ENCODE measurements at regions not wholly inside any gene's neighbourhood (a gene's known extent, or its start where the extent isn't known, plus 50 kb on each side); places are given as distances from the start of the nearest gene placed in this dataset.

GRCh38 chr3:6578526-6578925 is 282.4 kb upstream of the GRM7 start:
- no peak for TF ChIP-seq CTCF (IDR thresholded peaks at IDR 0.05)
- no peaks in the 10 kb centered on the region for H3K4me1 Mint-ChIP-seq
- DNase-seq, result no peak
- H3K27ac Mint-ChIP-seq, result no peak overlapping the region
- H3K27me3 Mint-ChIP-seq (ENCODE audit: low read depth, poor library complexity), result no peaks in the 10 kb centered on the region
- H3K36me3 Mint-ChIP-seq (ENCODE audit: low read depth), result no peaks in the 10 kb centered on the region
- no peak overlapping the region for H3K4me3 Mint-ChIP-seq
- H3K9me3 Mint-ChIP-seq, result no peaks in the 10 kb centered on the region

- no peaks in the 10 kb centered on the region for H3K9me3 Mint-ChIP-seq
- H3K27me3 Mint-ChIP-seq (ENCODE audit: low read depth, poor library complexity), result no peaks in the 10 kb centered on the region
- DNase-seq, result no peak
- H3K36me3 Mint-ChIP-seq (ENCODE audit: low read depth), result no peaks in the 10 kb centered on the region
- H3K4me1 Mint-ChIP-seq, result no peaks in the 10 kb centered on the region
- TF ChIP-seq CTCF (IDR thresholded peaks at IDR 0.05), result no peak
- no peak overlapping the region for H3K4me3 Mint-ChIP-seq
- H3K27ac Mint-ChIP-seq, result no peak overlapping the region
These were observed 280.1 kb upstream of the GRM7 start for GRCh38 chr3:6580808-6581207.

- no peaks in the 10 kb centered on the region for H3K4me1 Mint-ChIP-seq
- no peak overlapping the region for H3K4me3 Mint-ChIP-seq
- no peak overlapping the region for H3K27ac Mint-ChIP-seq
- H3K27me3 Mint-ChIP-seq (ENCODE audit: low read depth, poor library complexity), result no peaks in the 10 kb centered on the region
- H3K36me3 Mint-ChIP-seq (ENCODE audit: low read depth), result no peaks in the 10 kb centered on the region
- DNase-seq, result no peak
- H3K9me3 Mint-ChIP-seq, result peaks cover 13% of the 10 kb centered on the region
- TF ChIP-seq CTCF (IDR thresholded peaks at IDR 0.05), result no peak
These were observed 275.6 kb upstream of the GRM7 start for GRCh38 chr3:6585360-6585759.

GRCh38 chr3:6600237-6600636 is 260.7 kb upstream of the GRM7 start:
- TF ChIP-seq CTCF (IDR thresholded peaks at IDR 0.05), result no peak
- H3K36me3 Mint-ChIP-seq (ENCODE audit: low read depth), result no peaks in the 10 kb centered on the region
- DNase-seq, result no peak
- no peak overlapping the region for H3K27ac Mint-ChIP-seq
- H3K9me3 Mint-ChIP-seq, result peaks cover 6% of the 10 kb centered on the region
- H3K4me1 Mint-ChIP-seq, result no peaks in the 10 kb centered on the region
- no peak overlapping the region for H3K4me3 Mint-ChIP-seq
- H3K27me3 Mint-ChIP-seq (ENCODE audit: low read depth, poor library complexity), result peaks cover 3% of the 10 kb centered on the region

- DNase-seq, result no peak
- H3K27ac Mint-ChIP-seq, result no peak overlapping the region
- H3K27me3 Mint-ChIP-seq (ENCODE audit: low read depth, poor library complexity), result peaks cover 3% of the 10 kb centered on the region
- H3K4me1 Mint-ChIP-seq, result no peaks in the 10 kb centered on the region
- no peak for TF ChIP-seq CTCF (IDR thresholded peaks at IDR 0.05)
- H3K36me3 Mint-ChIP-seq (ENCODE audit: low read depth), result no peaks in the 10 kb centered on the region
- H3K9me3 Mint-ChIP-seq, result no peaks in the 10 kb centered on the region
- no peak overlapping the region for H3K4me3 Mint-ChIP-seq
These were observed 259.5 kb upstream of the GRM7 start for GRCh38 chr3:6601374-6601773.

GRCh38 chr3:6602329-6602728 is 258.6 kb upstream of the GRM7 start:
- no peak for DNase-seq
- no peaks in the 10 kb centered on the region for H3K36me3 Mint-ChIP-seq (ENCODE audit: low read depth)
- no peak overlapping the region for H3K4me3 Mint-ChIP-seq
- peaks cover 3% of the 10 kb centered on the region for H3K27me3 Mint-ChIP-seq (ENCODE audit: low read depth, poor library complexity)
- TF ChIP-seq CTCF (IDR thresholded peaks at IDR 0.05), result no peak
- no peaks in the 10 kb centered on the region for H3K9me3 Mint-ChIP-seq
- no peaks in the 10 kb centered on the region for H3K4me1 Mint-ChIP-seq
- no peak overlapping the region for H3K27ac Mint-ChIP-seq

Measured in nephron progenitor cell (in vitro differentiated cells).